HG02759 (cell line): ENCODE measurements at regions not wholly inside any gene's neighbourhood (a gene's known extent, or its start where the extent isn't known, plus 50 kb on each side); places are given as distances from the start of the nearest gene placed in this dataset.
"Not testable (repeated sequence)": the region's sequence is repeated elsewhere in the genome, so short reads cannot be mapped to it uniquely, and the experiment has no call there.

ENCODE experiments used
- ATAC-seq: cut with Tn5 transposase; IDR thresholded peaks from one replicate; pipeline ENCODE4 v1.9.1; 2021; ENCODE audit warnings: mild to moderate bottlenecking, moderate library complexity; ENCODE audit not compliant: unreplicated experiment

DNA sequence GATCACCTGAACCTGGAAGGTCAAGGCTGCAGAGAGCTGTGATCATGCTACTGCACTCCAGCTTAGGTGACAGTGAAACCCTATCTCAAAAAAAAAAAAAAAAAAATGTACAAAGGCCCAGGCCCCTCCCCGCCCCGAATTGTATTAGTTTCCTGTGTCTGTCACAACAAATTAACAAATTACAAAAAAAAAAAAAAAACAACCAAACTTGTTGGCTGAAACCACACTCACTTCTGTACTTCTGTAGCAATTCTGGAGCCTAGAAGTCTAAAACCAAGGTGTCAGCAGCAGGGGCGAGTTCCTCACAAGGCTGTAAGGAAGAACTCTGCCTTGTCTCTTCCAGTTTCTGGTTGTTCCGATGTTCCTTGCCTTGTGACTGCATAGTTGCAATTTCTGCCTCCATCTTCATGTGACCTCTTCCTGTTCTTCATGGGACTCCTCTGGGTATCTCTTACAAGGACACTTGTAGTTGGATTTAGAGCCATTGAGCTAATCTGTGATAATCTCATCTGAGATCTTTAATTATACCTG, 100.8 kb upstream of the ZSWIM2 start:
- no peak for ATAC-seq

- no peak for ATAC-seq
Measured at GRCh38 chr2:186947516-186947915, 98.5 kb upstream of the ZSWIM2 start.

GRCh38 chr2:186946896-186947467, 98.0 kb upstream of the ZSWIM2 start:
- ATAC-seq, result no peak

GRCh38 chr2:186941853-186942252, 92.9 kb upstream of the ZSWIM2 start:
- no peak for ATAC-seq

DNA sequence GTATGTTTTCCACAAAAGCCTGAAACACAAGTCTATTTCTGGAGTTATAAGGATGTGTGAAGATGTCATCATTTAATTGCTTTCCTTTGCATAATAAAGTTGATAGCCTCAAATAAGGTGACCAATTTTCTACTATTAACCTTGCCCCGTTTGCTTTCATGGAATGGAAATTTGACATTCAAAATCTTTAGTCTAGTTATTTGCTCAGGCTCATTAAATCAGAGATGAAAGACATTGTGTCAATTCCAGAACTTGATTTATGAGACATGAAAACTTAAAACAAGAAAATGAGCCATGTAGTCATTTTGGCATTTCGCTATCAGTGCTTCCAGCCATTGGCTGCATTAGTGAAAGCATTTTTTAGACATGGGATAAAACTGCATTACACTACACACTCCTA, 91.5 kb upstream of the ZSWIM2 start:
- ATAC-seq, result no peak

- ATAC-seq, result no peak
Measured at GRCh38 chr2:186934420-186934819, 85.5 kb upstream of the ZSWIM2 start.

GRCh38 chr2:186927867-186928191, 78.9 kb upstream of the ZSWIM2 start:
- no peak for ATAC-seq

GRCh38 chr2:186927185-186927866, 78.4 kb upstream of the ZSWIM2 start:
- ATAC-seq, result no peak

DNA sequence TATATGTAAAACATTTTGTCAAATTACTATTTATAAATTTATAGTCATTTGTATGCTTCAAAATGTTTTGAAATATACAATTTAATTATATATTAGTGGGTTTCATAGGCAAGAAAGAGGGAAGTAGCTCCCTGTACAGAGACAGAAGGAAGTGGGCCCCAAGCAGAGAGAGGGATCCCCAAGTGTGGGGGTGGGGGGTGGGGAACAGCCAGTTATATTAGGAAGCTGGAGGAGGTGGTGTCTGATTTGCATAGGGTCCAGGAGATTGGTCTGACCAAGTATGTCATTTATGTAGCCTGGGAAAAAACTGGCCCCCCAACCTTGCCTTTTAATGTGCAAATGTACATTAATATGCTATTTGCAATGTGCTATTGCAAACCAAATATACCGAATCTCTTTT, 76.5 kb upstream of the ZSWIM2 start:
- ATAC-seq, result no peak

GRCh38 chr2:186922316-186922715, 73.3 kb upstream of the ZSWIM2 start:
- not testable (repeated sequence) for ATAC-seq

GRCh38 chr2:186919296-186919695, 70.3 kb upstream of the ZSWIM2 start:
- ATAC-seq, result no peak

DNA sequence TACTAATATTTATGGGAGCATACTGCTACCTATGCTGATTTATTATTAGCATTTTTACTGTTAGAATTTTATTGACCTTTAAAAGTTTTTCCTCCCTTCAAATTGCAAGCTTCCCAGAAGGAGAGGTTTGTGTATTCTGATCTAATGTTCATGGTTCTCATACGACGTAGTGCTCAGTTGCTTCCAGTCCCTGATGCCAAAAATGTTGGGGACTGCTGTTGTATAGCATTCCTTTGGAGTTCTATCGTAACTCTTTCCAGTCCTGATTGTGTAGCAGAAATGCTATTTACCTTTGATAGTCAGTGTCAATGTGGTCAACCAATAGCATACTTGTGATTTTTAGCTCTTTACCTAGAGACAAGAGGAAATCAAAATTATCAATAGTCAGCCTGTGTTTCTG, 69.5 kb upstream of the ZSWIM2 start:
- ATAC-seq, result no peak

DNA sequence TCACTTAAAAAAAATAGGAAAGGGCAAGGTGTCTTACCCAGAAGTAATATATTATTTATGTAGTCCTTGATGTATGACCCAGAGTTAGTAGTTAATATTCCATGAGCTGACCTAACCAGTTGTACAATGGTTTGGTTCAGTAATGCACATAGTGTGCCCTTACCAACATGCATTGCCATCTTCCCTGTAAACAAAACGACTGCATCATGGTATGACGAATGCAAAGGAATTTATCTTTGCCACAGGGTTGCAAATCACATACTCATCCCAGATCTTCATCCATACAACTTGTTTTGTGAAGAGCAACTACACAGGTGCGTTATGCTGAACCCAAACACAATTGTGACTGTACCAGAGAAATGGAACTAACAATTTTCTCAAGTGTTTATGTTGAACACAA, 68.9 kb upstream of the ZSWIM2 start:
- no peak for ATAC-seq

- ATAC-seq, result peak; percentile 77
Measured at GRCh38 chr2:186913870-186914269, 64.9 kb upstream of the ZSWIM2 start.

- no peak for ATAC-seq
Measured at GRCh38 chr2:186912979-186913378, 64.0 kb upstream of the ZSWIM2 start.

DNA sequence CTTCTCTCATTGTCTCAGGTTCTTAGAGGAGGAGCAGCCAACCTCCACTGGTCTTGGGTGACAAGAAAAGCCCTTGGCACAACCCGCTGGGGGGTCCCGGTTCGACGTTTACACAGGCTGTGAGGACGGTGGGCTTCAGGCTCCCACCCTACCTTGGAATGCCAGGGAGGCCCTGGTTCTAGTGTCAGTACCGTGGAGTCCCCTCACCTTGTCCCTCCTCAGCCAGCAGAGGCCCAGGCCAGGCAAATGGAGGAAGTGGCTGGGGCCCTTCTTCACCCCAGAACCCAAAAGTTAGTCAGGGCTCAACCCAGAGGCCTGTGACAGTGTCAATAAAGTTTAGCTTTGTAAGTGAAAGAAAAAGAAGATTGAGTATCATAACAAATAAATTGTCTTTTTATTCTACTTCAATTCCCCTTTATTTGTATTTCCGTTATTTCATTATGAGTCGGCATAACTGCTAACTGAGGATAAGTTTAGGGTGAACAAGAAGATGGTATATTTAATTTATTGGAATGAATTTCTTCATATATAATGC, 62.6 kb upstream of the ZSWIM2 start:
- ATAC-seq, result no peak

- no peak for ATAC-seq
Measured at GRCh38 chr2:186910996-186911395, 62.0 kb upstream of the ZSWIM2 start.

DNA sequence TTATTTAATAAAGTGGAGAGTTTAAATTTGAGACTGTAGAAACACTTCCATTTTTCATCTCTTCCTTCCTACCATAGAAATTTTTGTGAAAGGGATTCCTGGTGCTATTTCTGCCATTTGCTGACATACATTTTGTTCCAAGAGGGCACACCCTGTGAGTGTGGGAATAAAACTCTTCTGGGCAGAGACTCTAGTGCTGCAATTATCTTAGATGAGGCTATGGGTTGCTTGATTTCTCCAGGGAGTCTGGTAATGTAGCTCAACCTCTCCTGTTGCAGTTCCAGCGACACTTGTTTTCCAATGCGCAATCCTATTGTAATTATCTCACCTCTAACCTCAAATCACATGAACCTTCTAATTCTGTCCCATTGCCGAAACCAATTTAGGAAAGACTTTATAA, 60.1 kb upstream of the ZSWIM2 start:
- ATAC-seq, result no peak

GRCh38 chr2:186907897-186908296, 58.9 kb upstream of the ZSWIM2 start:
- no peak for ATAC-seq

DNA sequence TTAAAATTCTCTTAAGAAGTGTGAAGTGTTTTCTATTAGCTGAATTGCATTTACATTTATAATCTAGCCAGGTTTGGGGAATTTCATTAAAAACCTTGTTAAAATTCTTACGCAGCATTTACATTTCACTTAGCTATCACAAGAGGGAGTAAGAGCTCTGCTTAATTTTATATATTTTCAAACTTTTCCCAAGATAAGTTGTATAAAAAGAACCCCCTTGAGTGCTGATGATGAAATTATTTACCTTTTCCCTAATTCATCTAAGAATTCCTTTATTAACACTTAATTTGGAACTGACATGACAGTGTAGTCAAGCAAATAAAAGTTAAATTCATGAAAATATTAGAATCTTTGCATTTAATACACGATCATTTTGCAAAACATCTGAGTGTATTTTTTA, 54.2 kb upstream of the ZSWIM2 start:
- ATAC-seq, result no peak
